Hematopoietic multipotent progenitor cell (in vitro differentiated cells): ENCODE measurements at regions not wholly inside any gene's neighbourhood (a gene's known extent, or its start where the extent isn't known, plus 50 kb on each side); places are given as distances from the start of the nearest gene placed in this dataset.

Experiments used
- DNase-seq, 3 donors: peaks; one replicate each; pipeline ENCODE4 v3.0.0-alpha.2; 2011 to 2015; ENCODE audit warnings: low read depth in 2 of 3, low spot score in 2 of 3

DNA sequence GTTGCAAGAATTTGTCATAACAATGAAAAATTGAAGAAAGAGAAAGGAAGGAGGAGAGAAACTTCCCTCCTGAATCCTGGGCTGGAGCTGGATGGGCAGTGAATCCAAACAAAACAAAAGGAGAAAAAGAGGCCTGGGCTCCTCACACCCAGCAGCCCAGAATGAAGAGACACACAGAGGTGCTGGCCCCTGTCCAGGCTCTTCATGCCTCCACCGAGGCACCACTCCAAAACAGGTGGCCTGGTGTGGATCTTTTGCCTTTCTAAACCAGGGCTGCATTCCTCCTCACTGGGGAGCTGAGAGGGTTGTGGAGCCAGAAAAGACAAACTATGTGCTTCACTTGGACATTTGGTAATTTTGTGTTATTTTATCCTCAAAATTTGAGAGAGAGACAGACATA lies 76.0 kb downstream of the FAM124B start:
- DNase-seq = no peak

DNA sequence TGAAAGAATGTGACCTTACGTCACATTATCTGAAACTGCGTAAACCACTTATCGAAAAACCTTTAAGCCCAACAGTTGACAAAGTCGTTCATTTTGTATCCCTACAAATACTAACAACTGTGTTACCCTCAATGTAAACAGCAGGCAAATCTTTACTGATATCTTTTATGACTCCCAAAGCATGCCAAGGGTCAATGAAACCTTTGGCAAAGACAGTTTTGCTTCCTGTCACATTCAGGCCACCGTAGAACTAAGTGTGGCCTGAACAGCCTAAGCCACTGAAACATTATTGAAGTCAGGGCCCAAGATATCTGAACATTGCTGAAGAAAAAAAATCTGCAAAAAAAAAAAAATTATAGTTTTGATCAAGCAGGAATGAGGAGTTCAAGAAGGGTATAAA lies 77.3 kb downstream of the FAM124B start:
- no peak for DNase-seq

- no peak for DNase-seq
Observed at GRCh38 chr2:224320660-224321059, 81.2 kb downstream of the FAM124B start.

GRCh38 chr2:224319750-224320149 lies 82.2 kb downstream of the FAM124B start:
- no peak for DNase-seq

DNA sequence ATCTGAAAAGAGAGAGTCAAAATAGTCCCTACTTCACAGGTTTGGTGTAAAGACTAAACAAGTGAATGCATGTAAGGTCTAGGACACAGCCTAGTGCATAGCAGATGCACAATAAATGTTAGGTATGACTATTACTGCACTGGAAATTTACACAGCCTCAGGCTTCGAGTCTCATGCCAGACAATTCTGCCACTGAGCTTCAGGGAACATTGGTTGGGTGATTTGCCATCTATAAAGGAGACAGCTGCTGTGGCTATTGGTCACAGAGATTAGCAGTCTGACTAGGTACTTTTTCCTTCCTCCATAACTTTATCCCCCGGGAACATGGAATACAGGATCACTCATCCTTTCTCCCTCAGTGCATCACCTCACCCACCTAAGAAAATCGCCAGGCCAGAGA lies 89.2 kb downstream of the FAM124B start:
- no peak for DNase-seq

DNA sequence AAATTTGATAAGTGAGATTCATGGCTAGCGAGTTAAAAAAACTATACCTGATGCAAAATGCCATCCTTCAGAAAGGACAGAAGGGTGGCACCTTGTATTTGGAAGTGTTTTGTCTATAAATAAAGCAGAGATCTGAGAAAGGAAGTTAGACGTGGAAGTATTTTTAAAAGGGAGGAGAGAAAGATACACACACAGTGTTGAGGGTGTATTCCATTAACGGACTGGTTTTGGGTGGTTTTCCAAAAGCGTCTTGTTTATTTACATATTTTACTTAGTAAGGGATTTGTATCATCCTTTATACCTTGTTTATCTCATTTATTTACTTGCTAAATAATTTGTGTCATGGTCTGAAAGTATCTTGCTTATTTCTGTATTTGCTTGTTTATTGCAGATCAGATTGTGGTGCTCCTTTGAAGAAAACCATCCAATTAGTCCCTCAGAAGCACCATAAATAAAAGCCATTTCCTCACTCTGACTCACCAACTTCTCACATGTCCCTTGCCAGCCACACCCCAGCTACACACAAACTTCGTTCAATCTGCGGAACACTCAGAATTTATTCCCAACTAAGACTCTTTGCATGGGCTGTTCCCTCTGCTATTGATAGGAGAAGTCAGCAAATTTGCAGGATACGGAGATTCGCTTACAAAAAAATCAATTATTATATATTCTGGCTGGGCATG lies 90.8 kb downstream of the FAM124B start:
- DNase-seq = no peak

- no peak for DNase-seq
Observed at GRCh38 chr2:224309176-224309575, 92.7 kb downstream of the FAM124B start.

DNA sequence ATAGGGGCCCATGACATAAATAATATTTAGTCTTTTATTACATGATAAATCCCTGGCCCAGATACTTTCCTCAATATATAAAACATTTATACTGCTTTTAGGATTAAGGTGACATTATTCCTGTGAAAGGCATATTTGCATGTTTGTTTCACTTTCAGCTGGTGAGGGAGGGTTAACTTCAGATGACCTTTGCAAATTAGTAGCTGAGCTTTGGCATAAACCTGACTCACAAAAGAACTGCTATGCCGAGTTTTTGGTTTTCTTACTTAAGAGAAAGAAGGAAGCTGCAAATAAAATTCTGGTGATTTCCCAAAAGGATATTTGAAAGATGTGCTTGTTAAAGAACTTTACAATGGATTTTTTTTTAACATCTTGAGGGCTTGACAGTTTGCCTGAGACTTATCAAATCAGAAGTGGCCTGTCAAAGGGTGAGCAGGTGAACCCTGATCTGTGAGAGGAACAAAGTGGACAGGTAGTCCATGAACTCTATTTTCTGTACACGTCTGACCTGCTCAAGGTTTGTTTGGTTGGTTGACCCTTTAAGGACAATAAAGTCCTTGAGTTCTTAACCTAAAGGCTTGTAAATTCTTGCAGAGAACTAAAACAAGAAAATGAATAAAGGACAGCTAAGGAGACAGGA lies 93.5 kb downstream of the FAM124B start:
- DNase-seq = no peak

DNA sequence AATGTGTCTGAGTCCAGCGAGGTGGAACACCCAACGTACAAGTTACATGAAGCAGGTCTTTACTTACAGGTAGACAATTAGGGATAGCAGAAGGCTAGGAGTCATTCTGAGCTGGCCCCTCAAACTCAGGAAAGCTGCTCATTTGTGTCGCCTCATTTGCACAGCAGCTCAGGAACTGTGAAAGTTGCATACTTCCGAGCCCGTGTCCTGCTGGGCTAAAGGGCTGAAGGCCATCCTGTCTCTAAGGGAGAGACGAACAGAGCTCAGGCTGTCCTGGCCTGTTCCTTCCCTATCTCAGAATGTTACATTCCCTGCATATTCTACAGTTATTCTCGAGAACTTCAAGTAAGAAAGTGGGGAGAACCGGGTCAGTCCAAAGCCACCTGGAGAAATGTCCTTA lies 99.0 kb downstream of the FAM124B start:
- no peak for DNase-seq

DNA sequence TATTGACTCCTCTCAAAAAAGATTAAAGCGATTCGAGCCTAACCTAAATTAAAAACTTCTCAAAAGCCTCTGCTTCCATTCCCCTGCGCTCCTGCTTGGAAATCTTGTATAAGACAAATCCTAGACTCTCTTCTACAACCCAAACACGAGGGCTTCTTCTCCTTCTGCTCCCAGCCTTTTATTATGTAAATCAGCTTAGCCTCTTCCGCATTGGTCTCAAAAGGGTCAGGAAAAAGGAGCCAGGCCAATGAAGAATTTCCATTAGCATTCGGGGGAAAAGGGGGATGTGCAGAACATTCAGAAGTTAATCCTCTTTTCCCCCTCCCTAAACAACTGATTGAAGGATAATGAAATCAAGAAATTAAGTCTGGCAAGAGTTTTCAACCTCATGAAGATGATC lies 107.9 kb downstream of the FAM124B start:
- DNase-seq = no peak

GRCh38 chr2:224287531-224287930 lies 114.4 kb downstream of the FAM124B start:
- no peak for DNase-seq

DNA sequence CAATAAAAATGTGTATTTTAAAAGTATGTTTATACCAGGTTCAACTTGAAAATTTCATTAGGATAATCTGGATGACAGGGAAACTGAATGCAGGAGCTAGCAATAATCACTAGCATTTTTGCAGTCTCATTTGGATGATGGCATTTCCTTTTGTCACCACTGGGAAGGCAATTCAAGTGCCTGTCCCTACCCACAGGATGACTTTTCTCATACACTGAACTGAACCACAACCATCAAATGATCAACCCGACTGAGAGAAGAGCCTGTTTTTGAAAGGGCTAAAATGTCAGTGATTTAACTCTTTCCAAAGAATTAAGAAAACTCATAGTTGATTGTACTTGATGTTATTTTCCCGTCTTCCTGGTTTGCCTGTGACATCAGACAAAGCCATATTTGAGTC lies 115.0 kb downstream of the FAM124B start:
- peak in 2 of 3 donors; percentile 14 to 16 for DNase-seq

- peak; percentile 16 to 64 (median 16) for DNase-seq
Observed at GRCh38 chr2:224284134-224284946, 117.6 kb downstream of the FAM124B start.

DNA sequence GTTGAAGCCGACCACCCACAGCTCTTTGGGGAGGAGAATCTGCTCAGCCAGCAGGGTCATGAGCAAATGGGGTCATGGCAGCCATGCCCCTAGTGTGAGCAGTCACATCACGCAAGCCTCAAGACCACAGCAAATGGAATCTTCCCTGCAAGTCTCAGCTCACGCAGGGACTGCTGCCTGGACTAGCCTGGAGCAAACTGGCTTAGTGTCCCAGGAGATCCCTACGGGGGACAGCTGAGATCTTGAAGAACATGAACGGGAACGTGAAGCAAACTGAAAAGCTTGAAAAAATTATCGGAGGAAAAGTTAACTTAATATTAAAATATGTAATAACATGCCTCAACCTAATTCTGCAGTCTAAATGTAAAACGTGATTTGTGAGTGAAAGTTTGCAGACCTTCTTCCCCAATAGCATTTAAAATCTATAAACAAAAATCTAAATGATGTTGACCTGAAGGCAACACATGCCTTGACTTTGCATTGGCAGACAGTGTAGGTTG lies 118.4 kb downstream of the FAM124B start:
- no peak for DNase-seq

GRCh38 chr2:224281374-224281773 lies 120.5 kb downstream of the FAM124B start:
- DNase-seq = no peak

DNA sequence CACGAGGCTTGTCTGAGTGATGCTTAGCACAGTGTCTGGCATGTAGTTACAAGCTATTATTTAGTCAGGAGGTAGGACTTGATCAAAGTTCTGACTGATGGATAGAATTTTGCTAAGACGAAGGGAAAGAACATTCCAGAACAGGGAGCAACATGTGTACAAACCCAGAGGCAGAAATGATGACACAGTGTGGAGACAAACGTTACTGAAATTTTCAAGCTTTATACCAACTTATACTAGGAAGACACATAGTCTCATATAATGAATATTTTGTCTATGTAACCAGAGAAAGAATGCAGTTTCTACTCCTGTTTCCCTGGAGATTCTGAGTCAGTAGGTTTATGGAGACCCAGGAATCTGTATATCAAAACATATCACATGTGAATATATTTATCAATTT lies 123.4 kb downstream of the FAM124B start:
- DNase-seq = no peak

GRCh38 chr2:224276251-224276650 lies 125.7 kb downstream of the FAM124B start:
- DNase-seq = no peak

GRCh38 chr2:224272237-224272910 lies 129.5 kb downstream of the FAM124B start:
- no peak for DNase-seq

DNA sequence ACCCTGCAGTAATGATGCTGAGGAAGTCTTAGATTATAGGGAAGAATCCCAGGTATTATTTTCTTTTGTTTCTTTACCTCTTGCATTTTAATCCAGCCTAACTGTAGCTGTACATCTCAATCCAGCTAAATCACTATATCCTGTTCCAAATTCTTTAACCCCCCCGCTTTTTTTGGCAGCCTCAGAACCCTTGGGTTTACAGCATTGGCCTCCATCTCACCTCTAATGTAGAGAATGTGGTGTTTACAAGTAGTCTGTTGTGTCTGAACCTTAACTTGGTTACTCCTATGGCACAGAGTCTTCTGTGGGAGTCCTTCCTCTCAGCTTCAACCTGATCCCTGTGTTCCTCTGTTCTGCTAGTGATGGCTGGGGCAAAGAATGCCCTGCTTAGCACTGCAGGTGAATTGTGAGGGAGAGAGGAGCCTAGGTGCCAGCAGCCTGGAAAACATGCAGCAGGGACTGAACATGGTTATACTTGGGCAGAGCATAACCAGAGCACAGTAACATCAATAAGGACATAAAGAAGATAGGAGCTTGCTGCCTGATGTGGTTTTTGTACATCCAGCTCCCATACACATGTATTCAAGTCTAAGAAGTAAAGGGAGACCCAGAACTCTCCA lies 130.2 kb downstream of the FAM124B start:
- DNase-seq = no peak

DNA sequence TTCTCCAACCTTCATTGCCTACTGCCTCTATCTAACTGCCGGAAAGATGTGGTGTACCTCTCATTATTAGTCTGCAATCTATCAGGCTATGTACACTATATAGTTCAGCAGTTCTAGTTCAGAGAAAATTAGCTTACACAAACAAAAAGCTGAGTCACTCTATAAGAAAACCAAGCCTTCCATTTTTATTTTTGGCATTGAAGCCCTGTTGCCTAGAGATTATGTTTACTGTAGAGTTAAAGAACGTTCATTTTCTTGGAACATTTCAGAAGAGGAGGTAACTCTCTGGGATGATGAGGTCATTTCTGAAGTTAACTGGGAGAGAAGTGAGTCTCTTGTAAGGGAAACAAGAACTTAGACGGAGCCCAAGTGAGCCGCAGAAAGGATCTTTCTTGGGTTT lies 133.5 kb downstream of the FAM124B start:
- peak in 1 of 3 donors; percentile 3 for DNase-seq

DNA sequence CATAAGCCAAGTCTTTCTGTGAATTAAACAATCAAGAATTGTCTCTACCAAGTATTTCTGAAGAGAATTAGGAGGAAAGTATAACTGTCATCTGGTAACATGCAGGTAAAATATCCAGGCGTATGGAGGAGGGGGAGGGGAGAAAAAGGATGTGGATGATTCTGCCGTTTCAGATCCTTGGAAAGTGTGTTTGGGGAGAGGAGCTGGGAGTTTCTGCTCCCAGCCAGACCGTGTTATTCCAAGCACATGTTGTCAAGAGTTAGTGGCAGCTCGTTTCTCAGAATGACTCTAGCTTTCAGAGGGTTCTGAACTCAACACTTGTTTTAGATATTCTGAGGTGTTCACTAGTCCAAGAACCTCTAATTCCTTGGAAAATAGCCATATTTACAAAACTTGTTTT lies 137.6 kb downstream of the FAM124B start:
- no peak for DNase-seq
